Activated T-cell treated with anti-CD3 and anti-CD28 coated beads, Interleukin-2, amount 50 U/mL, for 48 hours (primary cell): ENCODE measurements at regions not wholly inside any gene's neighbourhood (a gene's known extent, or its start where the extent isn't known, plus 50 kb on each side); places are given as distances from the start of the nearest gene placed in this dataset.

Experiments used
- DNase-seq, 2 experiments: peaks; one replicate each; pipeline ENCODE4 v3.0.0-alpha.2; 2020

GRCh38 chr17:12597895-12598294, 67.8 kb upstream of the MYOCD start:
- no peak for DNase-seq

GRCh38 chr17:12599186-12599920, 66.3 kb upstream of the MYOCD start:
- no peak for DNase-seq

- DNase-seq, result no peak
These were observed 65.3 kb upstream of the MYOCD start for GRCh38 chr17:12600349-12600748.

- DNase-seq, result no peak
These were observed 62.1 kb upstream of the MYOCD start for GRCh38 chr17:12603566-12603965.

GRCh38 chr17:12605222-12605621, 60.5 kb upstream of the MYOCD start:
- DNase-seq, result no peak

- DNase-seq, result no peak
These were observed 52.1 kb upstream of the MYOCD start for GRCh38 chr17:12613566-12613965.
